ENCODE measurements at regions not wholly inside any gene's neighbourhood (a gene's known extent, or its start where the extent isn't known, plus 50 kb on each side); places are given as distances from the start of the nearest gene placed in this dataset.
"Not testable (repeated sequence)": the region's sequence is repeated elsewhere in the genome, so short reads cannot be mapped to it uniquely, and the experiment has no call there.

GRCh38 chr9:22508354-22508753 is 61.7 kb downstream of the DMRTA1 start:
- DNase-seq: not testable (repeated sequence)

GRCh38 chr9:22508790-22509189 is 62.2 kb downstream of the DMRTA1 start:
- no peak for DNase-seq

DNA sequence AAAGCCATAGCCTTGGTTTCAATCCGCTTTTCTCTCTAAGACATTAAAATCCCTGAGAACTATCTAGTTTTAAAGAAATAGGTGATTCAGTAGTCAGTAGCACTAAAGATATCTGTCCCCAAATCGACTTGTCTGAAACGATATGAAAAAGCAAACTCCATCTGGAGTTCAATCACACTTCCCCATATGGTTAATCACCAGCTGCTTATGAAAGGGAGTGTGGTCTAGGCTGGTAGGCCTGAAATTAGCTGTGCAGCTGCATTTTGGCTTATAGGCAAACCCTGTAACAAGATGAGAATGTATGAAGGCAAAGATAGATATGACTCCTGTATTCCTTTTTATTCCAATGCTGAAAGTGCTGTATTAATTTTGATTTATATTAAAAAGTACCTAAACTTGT is 65.9 kb downstream of the DMRTA1 start:
- DNase-seq: no peak

DNA sequence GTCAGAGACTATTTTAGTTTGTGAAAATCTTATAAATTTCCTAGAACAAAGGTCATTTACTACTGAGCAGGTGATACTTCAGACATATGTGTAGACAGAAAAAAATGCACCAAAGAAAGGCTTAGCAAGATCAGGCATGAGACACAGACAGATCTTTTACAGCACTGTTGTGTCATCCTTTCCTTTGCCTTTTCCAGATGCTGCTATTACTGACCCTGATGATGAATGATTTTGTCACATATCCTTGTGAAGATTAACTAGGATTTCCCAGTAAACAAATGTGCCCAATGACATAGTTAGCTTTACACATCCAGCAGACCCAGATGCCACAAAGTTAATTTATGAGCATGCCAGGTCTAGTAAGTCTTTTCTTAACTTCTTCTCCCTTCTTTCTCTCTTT is 68.2 kb downstream of the DMRTA1 start:
- DNase-seq: no peak

DNA sequence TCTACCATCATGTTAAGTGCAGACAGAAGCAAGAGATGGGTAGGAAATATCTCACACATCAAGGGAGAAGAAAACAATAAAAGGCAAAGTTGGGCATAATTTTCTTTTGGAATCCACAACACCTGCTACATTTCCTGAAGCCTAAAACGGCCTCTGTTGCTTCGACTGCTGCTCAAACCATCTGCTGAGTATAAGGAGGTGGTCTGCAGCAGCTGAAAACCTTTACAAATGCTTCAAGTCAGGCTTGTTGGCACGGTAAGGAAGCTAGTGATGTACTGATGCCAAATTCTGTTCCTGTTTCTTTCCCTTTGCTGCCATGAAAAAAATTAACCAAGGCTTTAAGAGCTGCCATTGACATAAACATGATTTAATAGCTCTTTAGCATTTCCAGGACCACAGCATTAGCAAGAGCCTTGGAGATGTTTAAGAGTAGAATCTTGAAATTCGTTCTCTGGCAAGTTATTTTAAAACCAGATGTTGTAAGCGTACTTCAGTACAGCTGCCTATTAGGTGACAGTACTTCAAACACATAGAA is 75.6 kb downstream of the DMRTA1 start:
- DNase-seq: no peak

- no peak for DNase-seq
These were observed 81.9 kb downstream of the DMRTA1 start for GRCh38 chr9:22528485-22528884.

DNA sequence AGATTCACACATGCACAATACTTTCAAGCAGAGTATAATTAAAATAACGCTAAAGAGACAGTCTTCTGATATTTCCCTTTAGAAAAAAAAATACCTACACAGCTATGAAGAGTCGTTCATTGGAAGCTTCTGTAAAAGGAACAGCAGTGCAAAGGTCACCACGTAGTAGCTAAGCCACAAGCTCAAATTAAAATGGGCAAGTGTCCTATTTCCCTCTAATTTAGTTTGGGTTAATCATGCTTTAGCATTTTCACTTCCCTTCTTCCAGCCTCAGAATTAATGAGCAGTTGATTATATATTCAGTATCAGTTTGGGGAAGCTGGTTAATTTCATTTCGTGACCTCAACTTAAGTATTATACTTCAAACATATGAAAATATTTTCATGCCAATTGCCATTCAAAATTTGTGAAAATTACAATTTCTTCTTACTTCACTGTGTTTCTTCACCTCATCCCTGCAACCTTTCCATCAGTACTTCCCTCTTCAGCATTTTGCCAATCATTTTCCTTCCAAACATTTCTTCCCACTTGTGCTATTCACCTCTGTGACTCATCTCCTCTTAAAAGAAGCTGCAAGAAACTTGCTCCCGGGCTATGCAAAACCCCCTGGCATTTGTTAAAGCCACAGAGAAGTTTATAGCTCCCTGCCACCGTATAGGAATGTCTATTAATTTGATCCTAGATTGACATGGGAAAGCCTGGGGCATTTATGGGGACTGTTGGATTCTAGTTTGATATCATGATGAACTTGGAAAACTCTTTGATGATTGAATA is 83.0 kb downstream of the DMRTA1 start:
- no peak for DNase-seq

DNA sequence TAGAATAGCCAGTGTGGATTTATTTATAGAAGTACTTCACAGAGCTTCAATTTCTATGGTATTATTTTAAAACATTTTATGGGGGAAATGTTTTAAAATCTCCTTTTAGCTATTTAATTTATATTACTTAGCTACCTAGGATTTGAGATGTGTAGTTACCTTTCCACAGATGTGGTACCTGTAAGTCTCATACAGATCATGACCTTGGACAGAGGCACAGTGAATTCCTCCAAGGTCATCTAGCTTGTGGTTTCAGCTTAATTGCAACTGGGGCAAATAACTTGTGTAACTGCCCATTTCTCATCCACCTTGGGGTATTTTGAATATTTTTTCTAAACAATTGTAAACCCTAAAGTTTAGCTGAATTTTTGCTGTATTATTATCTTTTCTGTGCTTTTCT is 89.2 kb downstream of the DMRTA1 start:
- DNase-seq: no peak

GRCh38 chr9:22537721-22538120 is 91.1 kb downstream of the DMRTA1 start:
- DNase-seq: no peak

DNA sequence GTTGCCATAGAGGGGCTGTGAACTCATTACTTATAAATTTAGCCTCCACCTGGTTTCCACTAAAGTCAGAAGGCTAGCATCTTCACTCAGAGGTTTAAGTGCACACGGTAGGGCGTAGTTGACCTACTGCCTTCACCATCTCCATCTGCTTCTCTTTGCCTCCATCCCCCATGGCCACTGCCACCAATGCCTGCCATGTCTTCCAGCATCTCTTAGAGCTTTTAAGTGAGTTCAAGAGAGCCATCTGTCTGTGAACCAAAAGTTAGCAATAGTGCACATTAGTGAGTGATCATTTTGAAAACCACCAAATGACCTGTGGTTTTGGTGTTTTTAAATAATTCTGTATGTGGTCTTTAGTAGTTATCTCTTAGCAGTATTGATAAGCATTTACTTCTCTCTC is 102.0 kb downstream of the DMRTA1 start:
- no peak for DNase-seq

DNA sequence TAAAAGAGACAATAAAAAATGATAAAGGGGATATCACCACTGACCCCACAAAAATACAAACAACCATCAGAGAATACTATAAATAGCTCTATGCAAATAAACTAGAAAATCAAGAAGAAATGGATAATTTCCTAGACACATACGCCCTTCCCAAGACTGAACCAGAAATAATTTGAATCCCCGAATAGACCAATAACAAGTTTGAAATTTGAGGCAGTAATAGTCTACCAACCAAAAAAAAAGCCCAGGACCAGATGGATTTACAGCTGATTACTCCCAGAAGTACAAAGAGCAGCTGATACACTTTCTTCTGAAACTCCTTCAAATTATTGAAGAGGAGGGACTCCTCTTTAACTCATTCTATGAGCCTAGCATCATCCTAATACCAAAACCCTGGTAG is 128.1 kb downstream of the DMRTA1 start:
- no peak for DNase-seq

- DNase-seq: no peak
These were observed 134.2 kb downstream of the DMRTA1 start for GRCh38 chr9:22580788-22581187.

DNA sequence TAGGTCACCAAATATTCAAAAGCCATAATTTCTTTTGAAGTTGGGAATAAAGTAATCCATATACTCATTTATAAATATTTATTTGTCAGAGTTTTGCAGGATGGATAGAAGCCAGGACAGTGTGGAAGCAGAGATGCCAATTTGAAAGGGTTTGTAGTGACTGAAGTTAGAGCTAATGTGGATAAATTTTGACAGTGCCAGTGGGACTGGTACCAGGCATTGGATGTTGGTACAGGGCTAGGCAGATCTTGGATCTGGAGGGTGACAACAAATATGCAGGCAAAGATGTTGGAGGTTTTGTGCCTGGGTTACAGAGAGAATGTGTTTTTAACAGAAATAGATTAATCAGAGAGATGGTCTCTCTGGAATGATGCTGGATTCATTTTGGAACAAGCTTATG is 135.6 kb downstream of the DMRTA1 start:
- DNase-seq: no peak

- no peak for DNase-seq
These were observed 142.3 kb downstream of the DMRTA1 start for GRCh38 chr9:22588918-22589317.

DNA sequence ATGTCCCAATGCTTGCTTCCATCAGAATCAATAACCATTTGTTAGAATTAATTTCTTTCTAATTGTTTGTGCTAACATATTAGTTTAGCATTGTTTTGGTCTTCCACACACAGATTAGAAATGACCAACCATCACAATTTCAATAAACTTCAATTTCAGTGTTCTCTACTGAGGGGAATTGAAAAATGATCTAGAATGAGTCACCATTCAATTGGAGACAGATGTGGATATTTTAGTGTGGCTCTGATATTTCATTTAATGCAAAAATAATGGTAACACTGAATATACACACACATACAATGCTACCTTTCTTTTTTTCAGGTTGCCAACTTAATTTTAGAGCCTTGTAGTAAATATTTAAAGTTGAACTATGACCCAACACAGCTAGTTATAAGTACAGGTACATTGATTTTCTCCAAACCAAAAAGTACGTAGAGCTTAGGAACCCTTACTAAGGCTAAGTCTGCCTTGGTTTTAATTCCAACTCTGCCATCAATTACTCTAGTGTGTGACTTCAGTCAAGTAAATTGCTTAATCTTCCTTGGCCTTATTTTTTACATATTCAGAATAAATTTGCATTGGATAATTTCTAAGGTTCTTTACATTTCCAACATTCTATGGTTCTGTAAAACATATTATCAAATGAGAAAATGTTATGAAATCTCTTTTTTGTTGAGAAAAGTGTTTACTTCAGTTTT is 143.9 kb downstream of the DMRTA1 start:
- DNase-seq: no peak

GRCh38 chr9:22595805-22596204 is 149.2 kb downstream of the DMRTA1 start:
- no peak for DNase-seq

DNA sequence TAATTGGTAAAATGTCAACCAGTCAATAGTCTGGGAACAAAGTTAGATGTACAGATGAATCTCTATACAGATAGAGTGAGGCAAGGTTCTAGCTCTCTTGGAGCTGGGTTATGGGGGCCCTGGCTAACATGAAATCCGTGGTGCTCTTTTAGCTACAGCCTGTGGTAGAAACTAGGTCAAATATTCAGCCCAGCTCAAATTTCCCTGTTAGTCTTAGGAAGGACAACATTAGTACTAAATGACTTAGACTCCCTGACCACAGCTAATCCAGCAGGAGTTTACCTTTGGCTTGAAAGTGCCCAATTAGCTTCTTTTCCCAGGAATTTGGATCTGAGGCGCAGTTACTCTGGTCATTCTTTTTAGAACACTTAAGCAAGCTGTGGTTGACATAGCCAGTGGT is 170.5 kb downstream of the DMRTA1 start:
- DNase-seq: no peak

DNA sequence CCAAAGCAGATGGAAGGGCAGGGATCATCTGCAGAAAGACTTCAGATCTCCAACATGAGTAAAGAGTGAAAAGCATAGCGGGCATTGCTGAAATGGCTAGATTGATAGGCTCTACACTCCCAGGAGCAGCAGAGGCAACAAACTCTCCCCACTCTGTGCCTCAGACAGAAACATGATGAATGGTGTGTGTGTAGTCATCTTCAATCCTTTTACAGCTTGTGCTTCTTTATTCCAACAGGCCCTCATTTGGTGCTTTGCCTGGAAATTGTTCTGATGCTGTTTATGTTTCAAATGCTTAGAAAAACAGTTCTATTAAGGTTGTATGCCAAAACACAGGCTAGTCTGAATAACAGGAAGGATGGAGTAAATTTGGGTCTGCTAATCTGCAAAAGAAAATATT is 176.2 kb downstream of the DMRTA1 start:
- DNase-seq: no peak

GRCh38 chr9:22623236-22623635 is 176.6 kb downstream of the DMRTA1 start:
- DNase-seq: no peak

DNA sequence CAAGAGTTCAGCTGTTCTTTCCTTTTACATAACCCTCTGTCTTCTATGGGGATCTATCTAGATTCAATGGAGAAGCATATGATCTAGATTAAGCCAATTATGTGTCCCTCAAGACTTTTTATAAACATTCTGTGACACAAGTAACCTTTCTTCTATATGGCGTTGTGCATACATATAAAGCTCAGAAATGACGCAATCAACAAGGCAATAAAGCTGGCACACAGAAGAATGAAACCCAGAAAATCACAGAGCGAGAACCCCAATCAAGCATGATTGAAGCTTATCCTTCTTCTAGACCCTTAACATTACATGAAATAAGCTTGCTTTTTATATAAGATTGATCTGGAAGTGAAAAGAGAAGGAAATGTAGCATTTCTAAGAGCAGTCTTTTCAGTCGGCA is 178.9 kb downstream of the DMRTA1 start:
- DNase-seq: no peak

DNA sequence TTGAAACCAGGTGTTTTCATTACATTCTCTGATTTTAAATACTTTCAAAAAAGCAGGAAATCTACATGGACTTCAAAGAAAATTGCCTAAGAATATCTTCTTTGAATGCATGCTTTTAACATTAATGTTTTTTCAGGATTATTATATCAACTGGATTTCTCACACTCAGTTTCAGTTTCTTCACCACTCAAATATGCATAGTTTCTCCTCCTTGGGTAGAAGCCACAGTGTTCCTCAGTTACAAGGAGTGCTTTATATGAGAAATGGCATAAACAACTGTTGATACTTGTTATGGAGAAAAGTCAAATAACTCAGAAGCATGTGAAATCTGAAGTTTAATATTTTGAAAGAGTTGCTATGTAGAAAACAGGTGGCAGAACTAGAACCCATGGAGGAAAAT is 196.9 kb downstream of the DMRTA1 start:
- DNase-seq: no peak

DNA sequence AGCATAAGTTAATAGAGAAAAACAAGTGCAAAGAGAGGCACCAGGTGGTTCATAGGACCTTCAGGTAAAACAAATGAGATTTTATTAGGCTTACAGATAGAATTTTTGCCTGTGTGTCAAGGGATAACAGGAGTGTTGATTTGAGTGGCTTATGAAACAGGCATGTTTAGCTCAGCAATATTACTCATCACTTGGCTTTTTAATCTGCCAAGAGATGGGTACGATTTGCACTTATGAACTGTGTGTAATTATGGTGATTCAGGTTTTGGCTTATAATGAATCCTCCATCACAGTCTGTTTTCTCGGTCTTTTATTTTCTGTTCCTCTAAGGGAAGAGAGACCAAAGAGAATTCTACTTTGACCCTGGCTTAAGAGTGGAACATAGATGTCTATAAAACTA is 199.3 kb downstream of the DMRTA1 start:
- no peak for DNase-seq

DNA sequence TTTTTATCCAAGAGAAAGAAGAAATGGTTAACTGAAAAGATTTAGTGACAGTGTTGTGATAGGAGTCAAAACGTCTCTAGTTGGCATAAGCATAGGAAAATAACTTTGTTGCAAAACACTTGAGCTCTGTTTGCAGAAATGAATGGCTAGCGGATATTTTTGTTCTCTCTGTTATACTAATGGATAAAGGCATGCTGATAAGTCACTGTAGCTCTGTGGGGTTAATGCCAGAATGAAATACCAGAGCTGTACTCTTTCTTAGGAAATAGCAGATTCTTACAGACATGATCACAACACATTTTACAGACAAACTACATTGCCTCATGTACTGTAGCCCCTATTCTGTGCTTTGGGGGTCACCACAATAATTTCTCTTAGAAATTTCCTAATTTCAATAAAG is 202.8 kb downstream of the DMRTA1 start:
- DNase-seq: no peak

DNA sequence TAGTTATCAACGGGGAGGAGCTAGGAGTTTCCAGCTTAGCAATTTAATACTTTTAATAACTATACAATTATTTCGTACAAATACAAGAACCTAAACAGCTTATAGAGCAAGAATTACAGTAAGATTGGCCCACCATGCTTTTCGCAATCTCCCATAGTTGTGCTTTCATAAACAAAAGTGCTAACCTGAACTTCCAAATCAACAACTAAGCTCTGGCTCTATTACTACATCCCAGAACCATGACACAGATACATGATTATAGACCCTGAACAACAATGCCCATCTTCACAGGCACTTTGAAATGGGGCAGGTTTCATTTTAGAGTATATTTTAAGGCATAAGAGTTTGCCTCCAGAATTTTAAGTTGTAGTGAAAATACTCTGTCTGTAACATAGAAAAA is 203.5 kb downstream of the DMRTA1 start:
- DNase-seq: no peak

- no peak for DNase-seq
These were observed 204.3 kb downstream of the DMRTA1 start for GRCh38 chr9:22650946-22651345.

Data from cerebellar nuclear complex (tissue), 1 donor.